HepG2 (cell line): ENCODE measurements at regions not wholly inside any gene's neighbourhood (a gene's known extent, or its start where the extent isn't known, plus 50 kb on each side); places are given as distances from the start of the nearest gene placed in this dataset.

Source experiments
- ATAC-seq: fragments of 200-7000 bp; cut with Tn5 transposase; 3 replicates; pipeline ENCODE4 v1.9.1; 2020; ENCODE audit warnings: mild to moderate bottlenecking, moderate library complexity
- BruUV-seq: library from RNA; stranded (reverse); fragments of 400-500 nt; replicated peaks from 2 replicates; lab custom pipeline; 2021; lab: Mats Ljungman, UMichigan
- CTCF ChIA-PET: fragments of 300-600 bp; formaldehyde crosslinking; extraction: SDS; loops from one replicate; lab custom pipeline; 2021; ENCODE audit warnings: low total read pairs, inconsistent platforms, low intra/inter-chr PET ratio; lab: Yijun Ruan, JAX
- POLR2A ChIA-PET: fragments of 350-600 bp; sonication (Branson Sonifier 250); formaldehyde crosslinking; loops from one replicate; lab custom pipeline; 2020; ENCODE audit warnings: antibody characterized with exemption, inconsistent platforms; lab: Yijun Ruan, JAX
- DNase-seq: peaks from one replicate; pipeline ENCODE4 v3.0.0-alpha.2; 2015; ENCODE audit warnings: low spot score
- FAIRE-seq: peaks from 3 replicates; lab custom pipeline; 2011; peaks lifted over from hg19 to GRCh38; lab: Jason Lieb, UNC
- H2AFZ ChIP-seq: one replicate; pipeline ENCODE4 v1.6.1; 2011; ENCODE audit warnings: low read length, inconsistent platforms
- H3K27ac ChIP-seq: fragments of 300-600 bp; 3 replicates; pipeline ENCODE4 v1.8.0; 2011; ENCODE audit warnings: mixed run types, mild to moderate bottlenecking, mixed read lengths, low read length, inconsistent platforms; ENCODE audit not compliant: insufficient read depth; ENCODE audit errors: extremely low read length
- H3K27me3 ChIP-seq, 2 experiments: fragments of 200-600 bp in 1 of 2; 2 replicates in 1 of 2; 3 replicates in 1 of 2; pipeline versions ENCODE4 v1.6.0 to v1.8.0; 2011; ENCODE audit warnings: low read length in 2 of 2, mild to moderate bottlenecking in 2 of 2, moderate library complexity in 2 of 2, inconsistent platforms in 1 of 2; ENCODE audit not compliant: insufficient read depth in 2 of 2, control insufficient read depth in 1 of 2
- H3K36me3 ChIP-seq, 2 experiments: fragments of 200-600 bp in 1 of 2; replicated peaks in 1 of 2; 2 replicates in 1 of 2; 3 replicates in 1 of 2; pipeline versions ENCODE4 v1.5.1 to v1.8.0; 2011; ENCODE audit warnings: low read length in 2 of 2, inconsistent platforms in 1 of 2; ENCODE audit not compliant: insufficient read depth in 2 of 2, control insufficient read depth in 1 of 2
- H3K4me1 ChIP-seq: 2 replicates; pipeline ENCODE4 v1.5.1; 2012; ENCODE audit warnings: low read length, inconsistent platforms; ENCODE audit not compliant: insufficient read depth
- H3K4me2 ChIP-seq: 2 replicates; pipeline ENCODE4 v1.6.0; 2011; ENCODE audit warnings: low read depth, low read length, inconsistent platforms
- H3K4me3 ChIP-seq, 3 experiments: fragments of 200-600 bp in 1 of 3; sonication (generic), shearing (Covaris generic) in 1 of 3; replicated peaks in 1 of 3; 2 replicates each; pipeline ENCODE4 v1.5.1; 2011 to 2016; ENCODE audit warnings: low read length in 3 of 3, inconsistent platforms in 2 of 3, low read depth in 2 of 3, mild to moderate bottlenecking in 2 of 3, control low read depth in 1 of 3, mixed read lengths in 1 of 3; ENCODE audit not compliant: insufficient read depth in 1 of 3
- H3K79me2 ChIP-seq: one replicate; pipeline ENCODE4 v1.6.1; 2011; ENCODE audit warnings: low read length, inconsistent platforms; ENCODE audit not compliant: insufficient read depth
- H3K9ac ChIP-seq: 2 replicates; pipeline ENCODE4 v1.6.0; 2011; ENCODE audit warnings: mild to moderate bottlenecking, low read depth, low read length, inconsistent platforms; ENCODE audit not compliant: insufficient read depth
- H3K9me3 ChIP-seq: 2 replicates; pipeline ENCODE4 v1.5.1; 2012; ENCODE audit warnings: mild to moderate bottlenecking, low read length
- H4K20me1 ChIP-seq: 2 replicates; pipeline ENCODE4 v1.6.0; 2011; ENCODE audit warnings: inconsistent platforms, mild to moderate bottlenecking, low read length, moderate library complexity; ENCODE audit not compliant: insufficient read depth
- RARA ChIP-seq: IDR thresholded peaks from 2 replicates; pipeline ENCODE4 v1.6.1; 2016; ENCODE audit warnings: missing genetic modification reagents, missing compliant biosample characterization
- SP2 ChIP-seq: sonication (generic); formaldehyde crosslinking; IDR thresholded peaks from 2 replicates; pipeline ENCODE4 v1.5.1; 2020; ENCODE audit warnings: mild to moderate bottlenecking, missing genetic modification reagents
- TCF12 ChIP-seq, 2 experiments: fragments of 450-650 bp in 1 of 2; sonication (generic) in 1 of 2; formaldehyde crosslinking in 1 of 2; IDR thresholded peaks; 2 replicates each; pipeline versions ENCODE4 v1.6.1 to v1.8.0; 2017 to 2022; ENCODE audit warnings: antibody characterized with exemption in 1 of 2, mild to moderate bottlenecking in 1 of 2, missing genetic modification reagents in 1 of 2, moderate library complexity in 1 of 2
- ZFP62 ChIP-seq: sonication (generic); formaldehyde crosslinking; IDR thresholded peaks from 2 replicates; pipeline ENCODE4 v1.4.0; 2020; ENCODE audit warnings: missing genetic modification reagents
- ZNF224 ChIP-seq: sonication (generic); formaldehyde crosslinking; IDR thresholded peaks from 2 replicates; pipeline ENCODE4 v1.5.0; 2020; ENCODE audit warnings: mild to moderate bottlenecking, missing genetic modification reagents
- ZNF232 ChIP-seq: sonication (generic); formaldehyde crosslinking; IDR thresholded peaks from 2 replicates; pipeline ENCODE4 v1.4.0; 2020; ENCODE audit warnings: missing genetic modification reagents, borderline replicate concordance
- ZNF3 ChIP-seq: IDR thresholded peaks from 2 replicates; pipeline ENCODE4 v1.7.0; 2017; ENCODE audit warnings: inconsistent platforms
- ZNF557 ChIP-seq: sonication (generic); formaldehyde crosslinking; IDR thresholded peaks from 2 replicates; pipeline ENCODE4 v1.4.0; 2020; ENCODE audit warnings: missing genetic modification reagents
- ZNF703 ChIP-seq: sonication (generic); formaldehyde crosslinking; IDR thresholded peaks from 2 replicates; pipeline ENCODE4 v1.5.1; 2020; ENCODE audit warnings: missing genetic modification reagents, mild to moderate bottlenecking, moderate library complexity, borderline replicate concordance
- ZNF704 ChIP-seq: sonication (generic); formaldehyde crosslinking; IDR thresholded peaks from 2 replicates; pipeline ENCODE4 v1.8.1; 2023; ENCODE audit warnings: mild to moderate bottlenecking, inconsistent platforms, moderate library complexity, missing genetic modification reagents, borderline replicate concordance
- whole genome bisulfite sequencing: methylation state at CpG from one replicate; pipeline ENCODE4 v1.1.6; 2017; ENCODE audit warnings: low lambda C conversion rate; 5-methylcytosine and 5-hydroxymethylcytosine counted together
- in situ Hi-C: cut with HindIII; loops from 2 replicates; pipeline ENCODE4 v1.10.0; 2017; ENCODE audit warnings: low pct_unique_long_range_greater_than_20kb; ENCODE audit not compliant: extremely low pct_ligation_motif_present
- intact Hi-C: fragments of 100-400 bp; cut with micrococcal nuclease; formaldehyde crosslinking; loops from one replicate; pipeline ENCODE4 v1.10.0; 2022; ENCODE audit not compliant: unreplicated experiment
- TF ChIP-seq, protein P1 (sequence below): sonication (generic); formaldehyde crosslinking; IDR thresholded peaks from 2 replicates; pipeline ENCODE4 v1.4.0; 2020; ENCODE audit warnings: missing genetic modification reagents
- TF ChIP-seq, protein P2 (sequence below): sonication (generic); formaldehyde crosslinking; IDR thresholded peaks from 2 replicates; pipeline ENCODE4 v1.4.0; 2020; ENCODE audit warnings: missing genetic modification reagents

- POLR2A ChIA-PET: no interaction called here
- FAIRE-seq (no peak), ATAC-seq (no peak)
- no peaks in the 10 kb centered on the region for H4K20me1 ChIP-seq
- TF ChIP-seq TCF12 (IDR thresholded peaks at IDR 0.05): no peak
- no peak for TF ChIP-seq TCF12 (CRISPR knock-in tag; IDR thresholded peaks at IDR 0.05)
- TF ChIP-seq ZNF703: no peak
- TF ChIP-seq, all 625 proteins: peak for 0
- H3K79me2 ChIP-seq: no peaks in the 10 kb centered on the region
- DNase-seq: no peak
- H2AFZ ChIP-seq: no peak overlapping the region
- H3K27ac ChIP-seq: no peak overlapping the region
- WGBS: 3% methylated on average over 2 of the region's 2 CpGs
- in situ Hi-C loops (no loop called here), intact Hi-C loops (loop anchor here (2.0 kb wide), 1 partner anchor 55 kb away; no protein-coding TSS in a partner anchor)
- H3K9ac ChIP-seq: no peak overlapping the region
- H3K27me3 ChIP-seq: no peaks in the 10 kb centered on the region
- H3K4me2 ChIP-seq: no peak overlapping the region
- CTCF ChIA-PET: no interaction called here
- BruUV-seq: no TSS peak
- 0 out of 2 replicates have a peak, but pooled peaks cover 5% of the 10 kb centered on the region for H3K9me3 ChIP-seq
- no peaks in the 10 kb centered on the region for H3K36me3 ChIP-seq
- no peak overlapping the region for H3K4me3 ChIP-seq
- H3K4me1 ChIP-seq: no peaks in the 10 kb centered on the region
Measured at GRCh38 chr13:76250211-76250610, 614.1 kb downstream of the LMO7 start.

DNA sequence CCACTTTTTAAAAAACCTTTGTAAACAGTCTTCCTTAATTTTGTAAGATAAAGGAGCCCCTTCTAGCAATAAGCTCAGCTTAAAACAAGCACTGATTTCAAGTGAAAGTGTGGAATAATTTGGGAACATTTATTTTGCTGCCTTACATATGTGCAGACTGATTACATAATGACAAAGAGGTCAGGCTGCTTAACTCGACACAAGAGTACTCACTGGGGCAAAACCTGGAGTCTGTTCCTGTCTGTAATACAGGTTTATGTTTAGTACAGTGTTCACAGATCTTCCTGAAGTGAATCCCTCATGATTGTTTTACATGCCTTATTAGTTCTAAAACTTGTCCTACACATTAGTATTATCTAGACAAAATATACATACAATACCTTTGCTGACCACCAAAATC lies 609.8 kb downstream of the LMO7 start:
- no TSS peak for BruUV-seq
- intact Hi-C loops: no loop called here
- no peak for DNase-seq
- ChIA-PET POLR2A (no interaction called here), CTCF (no interaction called here)
- FAIRE-seq: no peak
- Histone ChIP-seq H3K9ac (no peak overlapping the region), H2AFZ (no peak overlapping the region), H3K36me3 (no peaks in the 10 kb centered on the region), H3K4me1 (no peaks in the 10 kb centered on the region), H3K4me2 (no peak overlapping the region), H3K4me3 (no peak overlapping the region), H3K79me2 (no peaks in the 10 kb centered on the region), H3K27ac (no peak overlapping the region), H3K27me3 (no peaks in the 10 kb centered on the region), H4K20me1 (no peaks in the 10 kb centered on the region), H3K9me3 (no peaks in the 10 kb centered on the region)
- ATAC-seq: no peak
- in situ Hi-C loops: no loop called here
- WGBS: 0% methylated on average over 1 of the region's 1 CpG
- TF ChIP-seq ZNF704 (CRISPR knock-in tag): no peak
- TF ChIP-seq ZNF3 (CRISPR knock-in tag): no peak
- TF ChIP-seq SP2 (CRISPR knock-in tag): no peak
- TF ChIP-seq, protein P1, sequence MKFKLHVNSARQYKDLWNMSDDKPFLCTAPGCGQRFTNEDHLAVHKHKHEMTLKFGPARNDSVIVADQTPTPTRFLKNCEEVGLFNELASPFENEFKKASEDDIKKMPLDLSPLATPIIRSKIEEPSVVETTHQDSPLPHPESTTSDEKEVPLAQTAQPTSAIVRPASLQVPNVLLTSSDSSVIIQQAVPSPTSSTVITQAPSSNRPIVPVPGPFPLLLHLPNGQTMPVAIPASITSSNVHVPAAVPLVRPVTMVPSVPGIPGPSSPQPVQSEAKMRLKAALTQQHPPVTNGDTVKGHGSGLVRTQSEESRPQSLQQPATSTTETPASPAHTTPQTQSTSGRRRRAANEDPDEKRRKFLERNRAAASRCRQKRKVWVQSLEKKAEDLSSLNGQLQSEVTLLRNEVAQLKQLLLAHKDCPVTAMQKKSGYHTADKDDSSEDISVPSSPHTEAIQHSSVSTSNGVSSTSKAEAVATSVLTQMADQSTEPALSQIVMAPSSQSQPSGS (CRISPR knock-in tag): no peak
- no peak for TF ChIP-seq RARA (CRISPR knock-in tag)
- no peak for TF ChIP-seq ZNF557 (CRISPR knock-in tag)
- no peak for TF ChIP-seq ZFP62 (CRISPR knock-in tag)
- no peak for TF ChIP-seq ZNF232
- TF ChIP-seq ZNF224: no peak
- TF ChIP-seq, protein P2, sequence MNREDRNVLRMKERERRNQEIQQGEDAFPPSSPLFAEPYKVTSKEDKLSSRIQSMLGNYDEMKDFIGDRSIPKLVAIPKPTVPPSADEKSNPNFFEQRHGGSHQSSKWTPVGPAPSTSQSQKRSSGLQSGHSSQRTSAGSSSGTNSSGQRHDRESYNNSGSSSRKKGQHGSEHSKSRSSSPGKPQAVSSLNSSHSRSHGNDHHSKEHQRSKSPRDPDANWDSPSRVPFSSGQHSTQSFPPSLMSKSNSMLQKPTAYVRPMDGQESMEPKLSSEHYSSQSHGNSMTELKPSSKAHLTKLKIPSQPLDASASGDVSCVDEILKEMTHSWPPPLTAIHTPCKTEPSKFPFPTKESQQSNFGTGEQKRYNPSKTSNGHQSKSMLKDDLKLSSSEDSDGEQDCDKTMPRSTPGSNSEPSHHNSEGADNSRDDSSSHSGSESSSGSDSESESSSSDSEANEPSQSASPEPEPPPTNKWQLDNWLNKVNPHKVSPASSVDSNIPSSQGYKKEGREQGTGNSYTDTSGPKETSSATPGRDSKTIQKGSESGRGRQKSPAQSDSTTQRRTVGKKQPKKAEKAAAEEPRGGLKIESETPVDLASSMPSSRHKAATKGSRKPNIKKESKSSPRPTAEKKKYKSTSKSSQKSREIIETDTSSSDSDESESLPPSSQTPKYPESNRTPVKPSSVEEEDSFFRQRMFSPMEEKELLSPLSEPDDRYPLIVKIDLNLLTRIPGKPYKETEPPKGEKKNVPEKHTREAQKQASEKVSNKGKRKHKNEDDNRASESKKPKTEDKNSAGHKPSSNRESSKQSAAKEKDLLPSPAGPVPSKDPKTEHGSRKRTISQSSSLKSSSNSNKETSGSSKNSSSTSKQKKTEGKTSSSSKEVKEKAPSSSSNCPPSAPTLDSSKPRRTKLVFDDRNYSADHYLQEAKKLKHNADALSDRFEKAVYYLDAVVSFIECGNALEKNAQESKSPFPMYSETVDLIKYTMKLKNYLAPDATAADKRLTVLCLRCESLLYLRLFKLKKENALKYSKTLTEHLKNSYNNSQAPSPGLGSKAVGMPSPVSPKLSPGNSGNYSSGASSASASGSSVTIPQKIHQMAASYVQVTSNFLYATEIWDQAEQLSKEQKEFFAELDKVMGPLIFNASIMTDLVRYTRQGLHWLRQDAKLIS (CRISPR knock-in tag): no peak
